Neural progenitor cell (in vitro differentiated cells): ENCODE measurements at regions not wholly inside any gene's neighbourhood (a gene's known extent, or its start where the extent isn't known, plus 50 kb on each side); places are given as distances from the start of the nearest gene placed in this dataset.

ENCODE experiments used
- CTCF ChIP-seq: fragments of 200-600 bp; sonication (generic); IDR thresholded peaks from 2 replicates; pipeline ENCODE4 v1.5.1; 2017; ENCODE audit warnings: antibody characterized with exemption, mild to moderate bottlenecking
- EZH2phosphoT487 ChIP-seq: fragments of 200-600 bp; sonication (generic); IDR thresholded peaks from 2 replicates; pipeline ENCODE4 v1.6.1; 2017; ENCODE audit warnings: antibody characterized with exemption

- no peak for TF ChIP-seq EZH2phosphoT487
- TF ChIP-seq CTCF, result no peak
Observed at GRCh38 chr10:107341281-107341680, 176.8 kb upstream of the SORCS1 start.
